K562 (cell line): ENCODE measurements at regions not wholly inside any gene's neighbourhood (a gene's known extent, or its start where the extent isn't known, plus 50 kb on each side); places are given as distances from the start of the nearest gene placed in this dataset.

ENCODE experiments used
- ATF6 ChIP-seq: sonication (generic); formaldehyde crosslinking; IDR thresholded peaks from 2 replicates; pipeline ENCODE4 v1.4.0; 2020; ENCODE audit warnings: mild to moderate bottlenecking, missing genetic modification reagents
- CBX3 ChIP-seq, 2 experiments: IDR thresholded peaks; 1 replicate in 1 of 2; 2 replicates in 1 of 2; pipeline ENCODE4 v1.6.1; 2012; ENCODE audit warnings: inconsistent platforms in 2 of 2, low read length in 2 of 2, borderline replicate concordance in 1 of 2, control low read depth in 1 of 2
- DEAF1 ChIP-seq: fragments of 450-650 bp; formaldehyde crosslinking; IDR thresholded peaks from 2 replicates; pipeline ENCODE4 v1.4.0; 2020; ENCODE audit warnings: mild to moderate bottlenecking, moderate library complexity
- E2F3 ChIP-seq: fragments of 250-450 bp; sonication (Bioruptor Pico); IDR thresholded peaks from 2 replicates; pipeline ENCODE4 v1.4.0; 2020; ENCODE audit warnings: mild to moderate bottlenecking
- HIVEP1 ChIP-seq: fragments of 250-450 bp; sonication (Bioruptor Pico); IDR thresholded peaks from 2 replicates; pipeline ENCODE4 v1.4.0; 2020; ENCODE audit warnings: mild to moderate bottlenecking
- HMGXB4 ChIP-seq: sonication (generic); formaldehyde crosslinking; IDR thresholded peaks from 2 replicates; pipeline ENCODE4 v1.8.1; 2023; ENCODE audit warnings: mild to moderate bottlenecking, missing genetic modification reagents
- IFI16 ChIP-seq: fragments of 250-450 bp; sonication (Bioruptor Pico); IDR thresholded peaks from 2 replicates; pipeline ENCODE4 v2.1.2; 2022; ENCODE audit warnings: mild to moderate bottlenecking, inconsistent platforms
- NCOR1 ChIP-seq: fragments of 450-650 bp; IDR thresholded peaks from 2 replicates; pipeline ENCODE4 v1.6.1; 2016; ENCODE audit warnings: mild to moderate bottlenecking, moderate library complexity
- PYGO2 ChIP-seq: fragments of 450-650 bp; IDR thresholded peaks from 2 replicates; pipeline ENCODE4 v1.6.1; 2016; ENCODE audit warnings: mild to moderate bottlenecking, missing genetic modification characterization, moderate library complexity, missing compliant biosample characterization
- TFAP4 ChIP-seq: sonication (generic); formaldehyde crosslinking; IDR thresholded peaks from 2 replicates; pipeline ENCODE4 v1.8.0; 2022; ENCODE audit warnings: missing genetic modification reagents, mild to moderate bottlenecking, moderate library complexity, borderline replicate concordance
- USF2 ChIP-seq: sonication (generic); formaldehyde crosslinking; IDR thresholded peaks from 2 replicates; pipeline ENCODE4 v1.5.0; 2020; ENCODE audit warnings: missing genetic modification reagents
- ZNF143 ChIP-seq: sonication (generic); formaldehyde crosslinking; IDR thresholded peaks from 2 replicates; pipeline ENCODE4 v1.9.0; 2022; ENCODE audit warnings: mild to moderate bottlenecking, missing genetic modification reagents
- ZNF609 ChIP-seq: sonication (generic); formaldehyde crosslinking; IDR thresholded peaks from 2 replicates; pipeline ENCODE4 v1.8.1; 2023; ENCODE audit warnings: missing genetic modification reagents, mild to moderate bottlenecking, borderline replicate concordance

GRCh38 chr5:154647114-154647760, 107.9 kb upstream of the LARP1 start (continued):
- TF ChIP-seq DEAF1 (CRISPR knock-in tag) = no peak
- TF ChIP-seq ZNF609 (CRISPR knock-in tag) = no peak
- TF ChIP-seq HMGXB4 (CRISPR knock-in tag) = no peak
- TF ChIP-seq E2F3 (CRISPR knock-in tag) = peak; percentile 52; the same call in 1 of the 2 replicates
- TF ChIP-seq PYGO2 (tag) = no peak
- peak; percentile 73 for TF ChIP-seq NCOR1
- TF ChIP-seq CBX3 (IDR thresholded peaks at IDR 0.05; ENCODE audit: borderline replicate concordance in 1 of 2, low read length in 2 of 2) = peak in 1 of 2 experiments; percentile 68; a peak in 1 of 3 replicates
- TF ChIP-seq ZNF143 = peak; percentile 59; the same call in 1 of the 2 replicates
- peak; percentile 87 for TF ChIP-seq USF2 (CRISPR knock-in tag)
- TF ChIP-seq HIVEP1 (CRISPR knock-in tag) = no peak
- TF ChIP-seq IFI16 (CRISPR knock-in tag) = 0 out of 2 replicates have a peak, but pooled peaks have one; percentile 5
- TF ChIP-seq ATF6 (CRISPR knock-in tag) = 0 out of 2 replicates have a peak, but pooled peaks have one; percentile 78
- TF ChIP-seq TFAP4 (CRISPR knock-in tag) = peak; percentile 74; the same call in 1 of the 2 replicates
